Omental fat pad (tissue), 3 donors: ENCODE measurements at regions not wholly inside any gene's neighbourhood (a gene's known extent, or its start where the extent isn't known, plus 50 kb on each side); places are given as distances from the start of the nearest gene placed in this dataset.

Experiments used
- ATAC-seq: fragments of 150-250 bp; one replicate; pipeline ENCODE4 v1.9.1; 2016; ENCODE audit warnings: mild to moderate bottlenecking, moderate library complexity; ENCODE audit not compliant: low FRiP score
- DNase-seq: peaks from one replicate; pipeline ENCODE4 v3.0.0-alpha.2; 2019; ENCODE audit warnings: low spot score
- TF ChIP-seq, protein P1 (sequence below), 3 donors: fragments of 450-650 bp; IDR thresholded peaks; one replicate each; pipeline ENCODE4 v1.5.1; 2016 to 2017; ENCODE audit warnings: antibody characterized with exemption in 3 of 3, mild to moderate bottlenecking in 3 of 3, moderate library complexity in 2 of 3

DNA sequence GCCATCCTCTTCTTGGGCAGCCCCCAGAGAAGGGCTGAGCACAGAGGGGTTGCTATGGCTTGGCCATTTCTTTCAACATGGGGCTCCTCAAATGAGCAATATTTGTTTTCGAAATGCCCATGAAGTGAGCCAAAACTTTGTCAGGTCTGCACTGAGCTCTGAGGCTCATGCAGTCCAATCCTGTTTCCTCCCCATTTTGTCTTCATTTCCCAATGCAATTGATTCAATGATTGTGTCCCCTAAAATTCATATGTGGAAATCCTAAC is 60.6 kb upstream of the CD44 start:
- no peak for ATAC-seq
- DNase-seq, result no peak
- TF ChIP-seq, protein P1, sequence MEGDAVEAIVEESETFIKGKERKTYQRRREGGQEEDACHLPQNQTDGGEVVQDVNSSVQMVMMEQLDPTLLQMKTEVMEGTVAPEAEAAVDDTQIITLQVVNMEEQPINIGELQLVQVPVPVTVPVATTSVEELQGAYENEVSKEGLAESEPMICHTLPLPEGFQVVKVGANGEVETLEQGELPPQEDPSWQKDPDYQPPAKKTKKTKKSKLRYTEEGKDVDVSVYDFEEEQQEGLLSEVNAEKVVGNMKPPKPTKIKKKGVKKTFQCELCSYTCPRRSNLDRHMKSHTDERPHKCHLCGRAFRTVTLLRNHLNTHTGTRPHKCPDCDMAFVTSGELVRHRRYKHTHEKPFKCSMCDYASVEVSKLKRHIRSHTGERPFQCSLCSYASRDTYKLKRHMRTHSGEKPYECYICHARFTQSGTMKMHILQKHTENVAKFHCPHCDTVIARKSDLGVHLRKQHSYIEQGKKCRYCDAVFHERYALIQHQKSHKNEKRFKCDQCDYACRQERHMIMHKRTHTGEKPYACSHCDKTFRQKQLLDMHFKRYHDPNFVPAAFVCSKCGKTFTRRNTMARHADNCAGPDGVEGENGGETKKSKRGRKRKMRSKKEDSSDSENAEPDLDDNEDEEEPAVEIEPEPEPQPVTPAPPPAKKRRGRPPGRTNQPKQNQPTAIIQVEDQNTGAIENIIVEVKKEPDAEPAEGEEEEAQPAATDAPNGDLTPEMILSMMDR (IDR thresholded peaks at IDR 0.05), result no peak

DNA sequence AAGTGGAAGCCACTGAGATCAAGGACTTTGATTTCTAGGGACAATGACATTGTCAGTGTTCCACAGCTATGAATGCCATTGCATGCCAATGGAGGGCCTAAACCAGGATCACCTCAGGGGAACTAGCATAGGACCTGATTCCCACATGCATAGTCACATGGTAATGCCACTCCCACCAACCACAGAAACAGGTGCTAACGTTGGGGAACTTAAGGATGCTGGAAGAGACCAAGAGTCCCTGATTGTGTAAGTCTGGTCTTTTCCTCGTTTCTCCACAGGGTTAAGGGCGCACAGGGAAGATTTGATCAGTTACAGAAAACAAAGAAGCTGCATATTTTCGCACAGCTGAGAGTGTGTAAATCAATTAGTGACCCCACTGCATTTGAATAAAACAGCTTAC is 59.4 kb upstream of the CD44 start:
- ATAC-seq (no peak), DNase-seq (no peak)
- TF ChIP-seq, protein P1 (IDR thresholded peaks at IDR 0.05), result no peak

DNA sequence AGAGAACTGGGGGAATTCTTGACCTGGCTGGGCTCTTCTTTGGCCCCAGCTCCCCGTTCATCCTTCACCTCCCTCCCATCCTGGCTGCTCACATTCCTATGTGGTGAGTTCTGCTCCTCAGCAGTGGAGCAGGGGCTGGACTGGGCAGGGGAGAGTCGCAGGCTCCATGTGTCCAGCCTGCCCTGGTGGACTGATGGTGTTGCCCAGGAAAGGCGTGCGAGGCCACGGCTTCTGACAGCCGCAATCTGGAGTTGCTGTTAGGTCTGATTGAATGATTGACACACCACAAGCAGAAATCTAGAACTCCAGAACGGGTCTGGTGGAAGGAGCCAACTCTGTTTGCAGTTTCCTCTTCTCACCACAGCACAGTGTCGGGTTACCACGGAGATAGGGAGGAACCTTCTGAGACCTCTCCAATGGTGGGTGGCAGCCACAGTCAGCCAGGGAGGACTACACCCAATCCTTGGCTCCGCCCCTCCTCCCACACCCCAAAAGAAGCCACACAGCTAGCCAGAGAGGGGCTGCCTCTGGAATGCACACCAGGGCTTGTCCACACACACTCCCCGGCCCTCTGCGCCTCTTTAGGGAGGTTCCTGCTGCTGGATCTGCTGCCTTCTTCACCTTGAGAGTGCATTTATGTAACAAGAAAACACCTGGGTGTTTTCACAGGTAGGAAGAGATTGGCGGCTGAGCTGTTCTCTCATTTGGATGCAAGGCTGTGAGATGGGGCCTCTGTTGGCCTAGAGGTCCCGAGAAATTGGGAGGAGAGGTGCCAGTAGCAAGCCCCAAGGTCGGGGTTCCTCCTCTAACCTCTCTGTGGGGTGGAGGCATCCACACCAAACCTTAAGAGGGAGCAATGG is 56.4 kb upstream of the CD44 start:
- ATAC-seq, result peak; percentile 90
- peak; percentile 32 for DNase-seq
- TF ChIP-seq, protein P1 (IDR thresholded peaks at IDR 0.05), result no peak

DNA sequence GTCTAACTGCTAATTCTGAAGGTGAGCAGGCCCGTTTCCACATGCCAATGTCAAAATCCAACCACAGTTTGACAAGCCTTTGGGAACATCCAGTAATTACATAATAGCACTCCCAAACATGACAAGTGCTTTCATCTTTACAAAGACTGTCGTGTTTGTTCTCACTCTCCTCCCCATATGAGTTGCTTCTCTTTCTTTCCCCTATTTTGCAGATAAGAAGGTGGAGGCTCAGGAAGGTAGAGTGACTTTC is 55.9 kb upstream of the CD44 start:
- ATAC-seq, result peak; percentile 1
- TF ChIP-seq, protein P1 (IDR thresholded peaks at IDR 0.05), result no peak
- DNase-seq, result no peak

DNA sequence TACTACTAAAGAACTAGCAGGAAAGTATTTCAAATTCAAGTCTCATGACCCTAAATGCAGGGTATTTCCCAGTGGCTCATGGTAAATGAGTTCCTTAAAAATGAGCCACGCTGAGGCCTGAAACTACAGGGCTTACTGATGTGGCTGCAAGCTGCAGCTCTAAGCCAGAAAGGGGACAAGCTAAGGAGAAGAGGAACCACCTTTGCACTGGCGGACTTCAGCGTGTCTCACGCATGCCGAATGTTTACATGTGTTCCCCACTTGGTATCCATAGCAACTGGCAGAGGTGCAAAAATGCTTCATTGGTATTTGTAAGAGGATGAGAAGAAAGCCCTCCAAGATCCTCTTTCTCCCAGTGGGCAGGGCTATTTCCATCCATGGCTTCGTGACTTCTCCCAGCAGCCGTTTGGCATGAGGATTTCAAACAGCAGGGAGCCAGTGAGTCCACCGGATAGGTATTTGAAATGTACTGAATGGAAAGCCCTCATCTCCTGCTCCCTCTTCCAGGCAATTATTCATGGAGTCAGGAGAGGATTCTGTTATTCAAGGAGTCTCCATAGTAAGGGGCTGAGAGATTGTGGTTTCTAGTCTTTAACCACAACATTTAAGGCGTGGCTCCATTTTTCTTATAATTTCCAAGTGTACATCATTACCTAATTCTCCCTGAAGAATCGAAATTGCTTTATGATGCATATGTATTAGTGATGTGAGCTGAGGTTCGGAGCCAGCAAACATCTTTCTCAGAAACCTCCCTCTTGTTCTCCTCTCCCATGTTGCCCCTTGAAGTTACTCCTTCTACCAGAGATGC is 55.3 kb upstream of the CD44 start:
- peak; percentile 60 for ATAC-seq
- DNase-seq, result peak; percentile 28
- TF ChIP-seq, protein P1 (IDR thresholded peaks at IDR 0.05), result no peak

DNA sequence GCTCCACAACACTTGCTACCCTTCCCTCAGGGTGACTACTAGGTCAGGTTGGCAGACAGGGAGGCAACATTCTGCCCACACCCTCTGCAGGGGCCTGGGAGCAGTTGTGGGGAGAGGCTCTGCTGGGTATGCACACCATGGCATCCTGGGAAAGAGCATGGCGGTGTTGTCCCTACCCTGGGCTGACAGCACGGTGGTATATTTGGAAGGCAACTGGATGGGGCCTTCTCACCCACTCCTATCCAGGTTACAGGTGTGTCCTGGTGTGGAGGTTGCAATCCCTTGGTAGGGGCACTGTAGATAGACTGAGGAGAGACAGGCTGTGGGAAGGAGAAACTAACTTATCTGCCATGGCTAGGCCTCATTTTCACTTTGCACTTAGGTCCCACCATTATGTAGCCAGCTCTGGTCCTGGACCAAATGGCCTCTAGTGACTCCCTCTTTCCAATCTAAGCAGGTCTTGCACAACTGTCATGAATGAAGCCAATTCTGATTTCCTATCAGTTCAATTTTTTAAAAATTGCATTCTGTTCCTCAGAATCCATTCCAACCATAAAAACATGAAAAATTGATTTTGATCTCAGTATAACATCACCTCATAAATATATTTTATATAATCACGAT is 54.0 kb upstream of the CD44 start:
- TF ChIP-seq, protein P1 (IDR thresholded peaks at IDR 0.05), result no peak
- DNase-seq (no peak), ATAC-seq (no peak)
